GM12878 (cell line): ENCODE measurements at regions not wholly inside any gene's neighbourhood (a gene's known extent, or its start where the extent isn't known, plus 50 kb on each side); places are given as distances from the start of the nearest gene placed in this dataset.

ENCODE experiments used
- ATAC-seq: fragments of 200-7000 bp; cut with Tn5 transposase; 3 replicates; pipeline ENCODE4 v1.9.1; 2020; ENCODE audit warnings: mild to moderate bottlenecking, moderate library complexity
- BruUV-seq: library from RNA; stranded (reverse); fragments of 400-500 nt; replicated peaks from 2 replicates; lab custom pipeline; 2021; lab: Mats Ljungman, UMichigan
- CTCF ChIA-PET: fragments of 300-600 bp; sonication (Branson Sonifier 250); formaldehyde crosslinking; extraction: SDS; loops from one replicate; lab custom pipeline; 2021; ENCODE audit warnings: inconsistent platforms; lab: Yijun Ruan, JAX
- POLR2A ChIA-PET: fragments of 350-600 bp; formaldehyde crosslinking; extraction: SDS; loops from one replicate; lab custom pipeline; 2021; ENCODE audit warnings: inconsistent platforms; lab: Charles Lee
- RAD21 ChIA-PET: fragments of 300-600 bp; sonication (Branson Sonifier 250); formaldehyde crosslinking; loops from one replicate; lab custom pipeline; 2023; ENCODE audit warnings: antibody characterized with exemption; ENCODE audit not compliant: unreplicated experiment; lab: Charles Lee
- SMC1A ChIA-PET: fragments of 300-600 bp; sonication (Branson Sonifier 250); formaldehyde crosslinking; loops from one replicate; lab custom pipeline; 2023; ENCODE audit not compliant: unreplicated experiment, uncharacterized antibody; lab: Charles Lee
- DNase-seq: peaks from one replicate; pipeline ENCODE4 v3.0.0-alpha.2; 2011; ENCODE audit warnings: low read depth, low spot score
- FAIRE-seq: peaks from 3 replicates; lab custom pipeline; 2011; peaks lifted over from hg19 to GRCh38; lab: Jason Lieb, UNC
- H2AFZ ChIP-seq: 2 replicates; pipeline ENCODE4 v1.6.0; 2011; ENCODE audit warnings: low read depth, low read length, control low read depth; ENCODE audit not compliant: control insufficient read depth
- H3K27ac ChIP-seq: 2 replicates; pipeline ENCODE4 v1.5.1; 2011; ENCODE audit warnings: control low read depth; ENCODE audit not compliant: control insufficient read depth, insufficient read depth
- H3K27me3 ChIP-seq, 2 experiments: replicated peaks in 1 of 2; 2 replicates each; pipeline versions ENCODE4 v1.6.0 to v1.6.1; 2011; ENCODE audit warnings: low read length in 1 of 2; ENCODE audit not compliant: control insufficient read depth in 2 of 2, insufficient read depth in 2 of 2
- H3K36me3 ChIP-seq, 2 experiments: 2 replicates each; pipeline ENCODE4 v1.5.1; 2011; ENCODE audit warnings: low read length in 1 of 2; ENCODE audit not compliant: control insufficient read depth in 2 of 2, insufficient read depth in 2 of 2
- H3K4me1 ChIP-seq: 2 replicates; pipeline ENCODE4 v1.6.1; 2011; ENCODE audit warnings: mild to moderate bottlenecking, low read length, moderate library complexity, mixed read lengths; ENCODE audit not compliant: control insufficient read depth, insufficient read depth
- H3K4me2 ChIP-seq: 2 replicates; pipeline ENCODE4 v1.6.0; 2011; ENCODE audit warnings: control low read depth; ENCODE audit not compliant: control insufficient read depth, insufficient read depth
- H3K4me3 ChIP-seq: fragments of 200-600 bp; sonication (generic); 2 replicates; pipeline ENCODE4 v1.5.1; 2016
- H3K79me2 ChIP-seq: 2 replicates; pipeline ENCODE4 v1.6.0; 2011; ENCODE audit warnings: low read length; ENCODE audit not compliant: control insufficient read depth, insufficient read depth
- H3K9ac ChIP-seq: 2 replicates; pipeline ENCODE4 v1.8.0; 2011; ENCODE audit warnings: low read length, control low read depth, mixed read lengths; ENCODE audit not compliant: control insufficient read depth, insufficient read depth
- H3K9me3 ChIP-seq: replicated peaks from 3 replicates; pipeline ENCODE4 v1.5.1; 2011; ENCODE audit warnings: mild to moderate bottlenecking, low read length; ENCODE audit not compliant: control insufficient read depth, insufficient read depth
- H4K20me1 ChIP-seq: 2 replicates; pipeline ENCODE4 v1.6.0; 2011; ENCODE audit not compliant: control insufficient read depth, insufficient read depth
- ESRRA ChIP-seq: IDR thresholded peaks from 2 replicates; pipeline ENCODE4 v1.6.1; 2012; ENCODE audit warnings: mild to moderate bottlenecking, low read length, improper control_type of control experiment
- IRF4 ChIP-seq: IDR thresholded peaks from 2 replicates; pipeline ENCODE4 v1.6.1; 2011; ENCODE audit warnings: low read depth, low read length
- LARP7 ChIP-seq: fragments of 450-650 bp; IDR thresholded peaks from 2 replicates; pipeline ENCODE4 v1.6.1; 2017; ENCODE audit warnings: mild to moderate bottlenecking
- NFXL1 ChIP-seq: fragments of 450-650 bp; IDR thresholded peaks from 2 replicates; pipeline ENCODE4 v1.6.1; 2017; ENCODE audit warnings: antibody characterized with exemption, mild to moderate bottlenecking, borderline replicate concordance
- RB1 ChIP-seq: fragments of 450-650 bp; formaldehyde crosslinking; IDR thresholded peaks from 2 replicates; pipeline ENCODE4 v1.6.1; 2017; ENCODE audit warnings: mild to moderate bottlenecking, borderline replicate concordance
- SP1 ChIP-seq: IDR thresholded peaks from one replicate; pipeline ENCODE4 v1.6.1; 2011; ENCODE audit warnings: low read depth, low read length
- STAT3 ChIP-seq: IDR thresholded peaks from 2 replicates; pipeline ENCODE4 v1.6.1; 2011; ENCODE audit warnings: low read depth, low read length, improper control_type of control experiment
- TCF3 ChIP-seq: IDR thresholded peaks from 2 replicates; pipeline ENCODE4 v1.6.1; 2012; ENCODE audit warnings: low read depth, mild to moderate bottlenecking, low read length, borderline replicate concordance; ENCODE audit not compliant: insufficient read depth
- ZNF384 ChIP-seq: IDR thresholded peaks from 2 replicates; pipeline ENCODE4 v1.6.1; 2012; ENCODE audit warnings: low read depth, mild to moderate bottlenecking, low read length, improper control_type of control experiment, borderline replicate concordance
- ZZZ3 ChIP-seq: IDR thresholded peaks from 2 replicates; pipeline ENCODE4 v1.6.1; 2011; ENCODE audit warnings: low read depth; ENCODE audit not compliant: control insufficient read depth, insufficient read length
- WGBS: methylation state at CpG from one replicate; pipeline ENCODE4 v1.1.6; 2016; ENCODE audit warnings: low lambda C conversion rate; ENCODE audit not compliant: insufficient replicate concordance, insufficient coverage; ENCODE audit errors: missing lambda C conversion rate; 5-methylcytosine and 5-hydroxymethylcytosine counted together
- in situ Hi-C: fragments of 300-500 bp; cut with MboI; formaldehyde crosslinking; loops from 9 replicates; pipeline ENCODE4 v1.14.3; 2018; ENCODE audit warnings: mixed read lengths
- intact Hi-C: fragments of 100-400 bp; cut with micrococcal nuclease; formaldehyde crosslinking; loops from one replicate; pipeline ENCODE4 v1.14.2; 2022; ENCODE audit not compliant: unreplicated experiment
- TF ChIP-seq, protein P1 (sequence below): fragments of 150-350 bp; IDR thresholded peaks from 2 replicates; pipeline ENCODE4 v1.6.1; 2014; ENCODE audit warnings: mild to moderate bottlenecking, low read depth, low read length
- TF ChIP-seq, protein P2 (sequence below): IDR thresholded peaks from 2 replicates; pipeline ENCODE4 v1.6.1; 2011; ENCODE audit warnings: borderline replicate concordance, low read depth, mild to moderate bottlenecking, moderate library complexity, mixed read lengths, low read length; ENCODE audit not compliant: insufficient read depth; ENCODE audit errors: extremely low read length
- TF ChIP-seq, protein P3 (sequence below): IDR thresholded peaks from 2 replicates; pipeline ENCODE4 v1.6.1; 2011; ENCODE audit warnings: low read depth, mild to moderate bottlenecking, low read length, moderate library complexity, borderline replicate concordance; ENCODE audit errors: extremely low read depth
- TF ChIP-seq, protein P4 (sequence below): fragments of 450-650 bp; IDR thresholded peaks from 2 replicates; pipeline ENCODE4 v1.6.1; 2017; ENCODE audit warnings: mild to moderate bottlenecking, low read depth, inconsistent platforms; ENCODE audit not compliant: poor library complexity, severe bottlenecking
- TF ChIP-seq, protein P5 (sequence below): fragments of 450-650 bp; formaldehyde crosslinking; IDR thresholded peaks from 2 replicates; pipeline ENCODE4 v1.4.0; 2022; ENCODE audit warnings: mild to moderate bottlenecking, moderate library complexity
- TF ChIP-seq, protein P6 (sequence below): IDR thresholded peaks from 2 replicates; pipeline ENCODE4 v1.6.1; 2011; ENCODE audit warnings: low read depth, low read length, improper control_type of control experiment, borderline replicate concordance

DNA sequence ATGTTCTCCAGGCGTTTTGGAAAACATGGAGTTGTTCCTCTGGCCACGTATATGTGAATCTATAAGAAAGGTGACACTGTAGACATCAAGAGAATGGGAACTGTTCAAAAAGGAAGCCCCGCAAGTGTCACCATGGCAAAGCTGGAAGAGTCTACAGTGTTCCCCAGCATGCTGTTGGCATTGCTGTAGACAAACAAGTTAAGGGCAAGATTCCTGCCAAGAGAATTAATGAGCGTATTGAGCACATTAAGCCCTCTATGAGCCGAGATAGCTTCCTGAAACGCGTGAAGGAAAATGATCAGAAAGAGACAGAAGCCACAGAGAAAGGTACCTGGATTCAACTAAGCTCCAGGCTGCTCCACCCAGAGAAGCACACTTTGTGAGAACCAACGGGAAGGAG lies 92.5 kb upstream of the EIF5 start:
- no peak overlapping the region for H3K27ac ChIP-seq
- WGBS = 51% methylated on average over 8 of the region's 8 CpGs
- H3K4me2 ChIP-seq = no peak overlapping the region
- intact Hi-C loops = no loop called here
- peaks cover 4% of the 10 kb centered on the region; the same call in 1 of the 3 replicates for H3K9me3 ChIP-seq
- no peak overlapping the region for H2AFZ ChIP-seq
- ChIA-PET RAD21 (no interaction called here), SMC1A (no interaction called here), CTCF (no interaction called here), POLR2A (no interaction called here)
- FAIRE-seq = no peak
- H3K79me2 ChIP-seq = no peaks in the 10 kb centered on the region
- no peaks in the 10 kb centered on the region for H3K4me1 ChIP-seq
- H3K36me3 ChIP-seq = no peaks in the 10 kb centered on the region
- no TSS peak for BruUV-seq
- in situ Hi-C loops = no loop called here
- H3K9ac ChIP-seq = no peak overlapping the region
- H3K4me3 ChIP-seq = no peak overlapping the region
- H3K27me3 ChIP-seq = no peaks in the 10 kb centered on the region
- no peak for DNase-seq
- H4K20me1 ChIP-seq = no peaks in the 10 kb centered on the region
- no peak for ATAC-seq
- TF ChIP-seq, protein P1, sequence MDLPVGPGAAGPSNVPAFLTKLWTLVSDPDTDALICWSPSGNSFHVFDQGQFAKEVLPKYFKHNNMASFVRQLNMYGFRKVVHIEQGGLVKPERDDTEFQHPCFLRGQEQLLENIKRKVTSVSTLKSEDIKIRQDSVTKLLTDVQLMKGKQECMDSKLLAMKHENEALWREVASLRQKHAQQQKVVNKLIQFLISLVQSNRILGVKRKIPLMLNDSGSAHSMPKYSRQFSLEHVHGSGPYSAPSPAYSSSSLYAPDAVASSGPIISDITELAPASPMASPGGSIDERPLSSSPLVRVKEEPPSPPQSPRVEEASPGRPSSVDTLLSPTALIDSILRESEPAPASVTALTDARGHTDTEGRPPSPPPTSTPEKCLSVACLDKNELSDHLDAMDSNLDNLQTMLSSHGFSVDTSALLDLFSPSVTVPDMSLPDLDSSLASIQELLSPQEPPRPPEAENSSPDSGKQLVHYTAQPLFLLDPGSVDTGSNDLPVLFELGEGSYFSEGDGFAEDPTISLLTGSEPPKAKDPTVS = no peak
- TF ChIP-seq, protein P2, sequence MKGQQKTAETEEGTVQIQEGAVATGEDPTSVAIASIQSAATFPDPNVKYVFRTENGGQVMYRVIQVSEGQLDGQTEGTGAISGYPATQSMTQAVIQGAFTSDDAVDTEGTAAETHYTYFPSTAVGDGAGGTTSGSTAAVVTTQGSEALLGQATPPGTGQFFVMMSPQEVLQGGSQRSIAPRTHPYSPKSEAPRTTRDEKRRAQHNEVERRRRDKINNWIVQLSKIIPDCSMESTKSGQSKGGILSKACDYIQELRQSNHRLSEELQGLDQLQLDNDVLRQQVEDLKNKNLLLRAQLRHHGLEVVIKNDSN = no peak
- TF ChIP-seq, protein P3, sequence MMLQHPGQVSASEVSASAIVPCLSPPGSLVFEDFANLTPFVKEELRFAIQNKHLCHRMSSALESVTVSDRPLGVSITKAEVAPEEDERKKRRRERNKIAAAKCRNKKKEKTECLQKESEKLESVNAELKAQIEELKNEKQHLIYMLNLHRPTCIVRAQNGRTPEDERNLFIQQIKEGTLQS = no peak
- no peak for TF ChIP-seq SP1
- no peak for TF ChIP-seq RB1
- TF ChIP-seq, protein P4, sequence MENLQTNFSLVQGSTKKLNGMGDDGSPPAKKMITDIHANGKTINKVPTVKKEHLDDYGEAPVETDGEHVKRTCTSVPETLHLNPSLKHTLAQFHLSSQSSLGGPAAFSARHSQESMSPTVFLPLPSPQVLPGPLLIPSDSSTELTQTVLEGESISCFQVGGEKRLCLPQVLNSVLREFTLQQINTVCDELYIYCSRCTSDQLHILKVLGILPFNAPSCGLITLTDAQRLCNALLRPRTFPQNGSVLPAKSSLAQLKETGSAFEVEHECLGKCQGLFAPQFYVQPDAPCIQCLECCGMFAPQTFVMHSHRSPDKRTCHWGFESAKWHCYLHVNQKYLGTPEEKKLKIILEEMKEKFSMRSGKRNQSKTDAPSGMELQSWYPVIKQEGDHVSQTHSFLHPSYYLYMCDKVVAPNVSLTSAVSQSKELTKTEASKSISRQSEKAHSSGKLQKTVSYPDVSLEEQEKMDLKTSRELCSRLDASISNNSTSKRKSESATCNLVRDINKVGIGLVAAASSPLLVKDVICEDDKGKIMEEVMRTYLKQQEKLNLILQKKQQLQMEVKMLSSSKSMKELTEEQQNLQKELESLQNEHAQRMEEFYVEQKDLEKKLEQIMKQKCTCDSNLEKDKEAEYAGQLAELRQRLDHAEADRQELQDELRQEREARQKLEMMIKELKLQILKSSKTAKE = no peak
- TF ChIP-seq ZNF384 = no peak
- TF ChIP-seq, protein P5, sequence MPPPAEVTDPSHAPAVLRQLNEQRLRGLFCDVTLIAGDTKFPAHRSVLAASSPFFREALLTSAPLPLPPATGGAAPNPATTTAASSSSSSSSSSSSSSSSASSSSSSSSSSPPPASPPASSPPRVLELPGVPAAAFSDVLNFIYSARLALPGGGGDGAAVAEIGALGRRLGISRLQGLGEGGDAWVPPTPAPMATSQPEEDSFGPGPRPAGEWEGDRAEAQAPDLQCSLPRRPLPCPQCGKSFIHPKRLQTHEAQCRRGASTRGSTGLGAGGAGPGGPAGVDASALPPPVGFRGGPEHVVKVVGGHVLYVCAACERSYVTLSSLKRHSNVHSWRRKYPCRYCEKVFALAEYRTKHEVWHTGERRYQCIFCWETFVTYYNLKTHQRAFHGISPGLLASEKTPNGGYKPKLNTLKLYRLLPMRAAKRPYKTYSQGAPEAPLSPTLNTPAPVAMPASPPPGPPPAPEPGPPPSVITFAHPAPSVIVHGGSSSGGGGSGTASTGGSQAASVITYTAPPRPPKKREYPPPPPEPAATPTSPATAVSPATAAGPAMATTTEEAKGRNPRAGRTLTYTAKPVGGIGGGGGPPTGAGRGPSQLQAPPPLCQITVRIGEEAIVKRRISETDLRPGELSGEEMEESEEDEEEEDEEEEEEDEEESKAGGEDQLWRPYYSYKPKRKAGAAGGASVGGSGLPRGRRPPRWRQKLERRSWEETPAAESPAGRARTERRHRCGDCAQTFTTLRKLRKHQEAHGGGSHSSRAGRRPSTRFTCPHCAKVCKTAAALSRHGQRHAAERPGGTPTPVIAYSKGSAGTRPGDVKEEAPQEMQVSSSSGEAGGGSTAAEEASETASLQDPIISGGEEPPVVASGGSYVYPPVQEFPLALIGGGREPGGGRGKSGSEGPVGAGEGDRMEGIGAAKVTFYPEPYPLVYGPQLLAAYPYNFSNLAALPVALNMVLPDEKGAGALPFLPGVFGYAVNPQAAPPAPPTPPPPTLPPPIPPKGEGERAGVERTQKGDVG = no peak
- no peak for TF ChIP-seq NFXL1
- TF ChIP-seq, protein P6, sequence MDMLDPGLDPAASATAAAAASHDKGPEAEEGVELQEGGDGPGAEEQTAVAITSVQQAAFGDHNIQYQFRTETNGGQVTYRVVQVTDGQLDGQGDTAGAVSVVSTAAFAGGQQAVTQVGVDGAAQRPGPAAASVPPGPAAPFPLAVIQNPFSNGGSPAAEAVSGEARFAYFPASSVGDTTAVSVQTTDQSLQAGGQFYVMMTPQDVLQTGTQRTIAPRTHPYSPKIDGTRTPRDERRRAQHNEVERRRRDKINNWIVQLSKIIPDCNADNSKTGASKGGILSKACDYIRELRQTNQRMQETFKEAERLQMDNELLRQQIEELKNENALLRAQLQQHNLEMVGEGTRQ = no peak
- no peak for TF ChIP-seq TCF3
- no peak for TF ChIP-seq ESRRA
- no peak for TF ChIP-seq LARP7
- no peak for TF ChIP-seq IRF4
- TF ChIP-seq STAT3 = no peak
- TF ChIP-seq ZZZ3 = no peak
